Sciatic nerve (tissue), 2 donors: ENCODE measurements at regions not wholly inside any gene's neighbourhood (a gene's known extent, or its start where the extent isn't known, plus 50 kb on each side); places are given as distances from the start of the nearest gene placed in this dataset.
"Not testable (repeated sequence)": the region's sequence is repeated elsewhere in the genome, so short reads cannot be mapped to it uniquely, and the experiment has no call there.

ENCODE experiments used
- ATAC-seq: fragments of 200-7000 bp; cut with Tn5 transposase; one replicate; pipeline ENCODE4 v1.9.1; 2020; ENCODE audit warnings: mild to moderate bottlenecking, moderate library complexity
- DNase-seq: peaks from one replicate; pipeline ENCODE4 v3.0.0-alpha.2; 2020; ENCODE audit warnings: low spot score
- intact Hi-C: fragments of 100-400 bp; cut with DNase I; formaldehyde crosslinking; loops from one replicate; pipeline ENCODE4 v1.14.2; 2022
- donor health status: DM: no; HTN: no; CAD: no.
- donor health status: DM: no; HTN: no; CAD: no.

GRCh38 chr4:132071815-132072214 is 1077.3 kb upstream of the PCDH10 start:
- no peak for DNase-seq
- no peak for ATAC-seq
- intact Hi-C loops: no loop called here

- ATAC-seq: no peak
- no peak for DNase-seq
- intact Hi-C loops: no loop called here
Measured at GRCh38 chr4:132076829-132077228, 1072.3 kb upstream of the PCDH10 start.

DNA sequence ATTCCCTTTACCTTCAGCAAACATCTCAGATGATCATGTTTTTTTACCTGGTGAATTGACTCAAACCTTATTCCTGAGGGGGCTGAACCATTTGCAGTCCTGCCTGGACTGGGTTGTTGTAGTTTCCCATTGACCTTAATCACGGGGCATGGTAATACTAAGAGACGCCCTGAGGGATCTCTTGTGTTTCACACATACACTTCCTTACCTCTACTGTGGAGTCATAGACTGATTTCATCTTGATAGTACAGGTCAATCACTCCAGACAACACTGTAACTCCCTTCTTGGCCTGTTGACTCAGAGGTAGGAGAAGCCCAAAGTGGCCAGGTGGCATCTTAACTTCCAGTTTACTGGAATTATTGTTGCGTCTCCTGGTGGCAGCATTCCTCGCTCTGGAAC is 1064.0 kb upstream of the PCDH10 start:
- DNase-seq (no peak), ATAC-seq (no peak)
- intact Hi-C loops: no loop called here

DNA sequence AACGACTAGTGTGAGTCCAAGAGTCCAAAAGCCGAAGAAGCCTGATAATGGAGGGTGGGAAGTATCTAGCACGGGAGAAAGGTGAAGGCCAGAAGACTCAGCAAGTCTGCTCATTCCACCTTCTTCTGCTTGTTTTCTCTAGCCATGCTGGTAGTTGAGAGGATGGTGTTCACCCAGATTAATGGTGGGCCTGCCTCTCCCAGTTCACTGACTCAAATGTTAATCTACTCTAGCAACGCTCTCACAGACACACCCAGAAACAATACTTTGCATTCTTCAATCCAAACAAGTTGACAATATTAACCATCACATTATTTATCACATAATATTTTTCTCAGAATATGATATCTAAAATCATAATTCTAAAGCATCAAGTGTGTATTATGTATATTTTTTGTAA is 1055.1 kb upstream of the PCDH10 start:
- no peak for DNase-seq
- no peak for ATAC-seq
- intact Hi-C loops: no loop called here

GRCh38 chr4:132097041-132097440 is 1052.1 kb upstream of the PCDH10 start:
- intact Hi-C loops: no loop called here
- DNase-seq (no peak), ATAC-seq (no peak)

- intact Hi-C loops: no loop called here
- DNase-seq (no peak), ATAC-seq (no peak)
Measured at GRCh38 chr4:132101526-132101925, 1047.6 kb upstream of the PCDH10 start.

GRCh38 chr4:132108784-132109183 is 1040.3 kb upstream of the PCDH10 start:
- intact Hi-C loops: no loop called here
- DNase-seq: no peak
- ATAC-seq: no peak

DNA sequence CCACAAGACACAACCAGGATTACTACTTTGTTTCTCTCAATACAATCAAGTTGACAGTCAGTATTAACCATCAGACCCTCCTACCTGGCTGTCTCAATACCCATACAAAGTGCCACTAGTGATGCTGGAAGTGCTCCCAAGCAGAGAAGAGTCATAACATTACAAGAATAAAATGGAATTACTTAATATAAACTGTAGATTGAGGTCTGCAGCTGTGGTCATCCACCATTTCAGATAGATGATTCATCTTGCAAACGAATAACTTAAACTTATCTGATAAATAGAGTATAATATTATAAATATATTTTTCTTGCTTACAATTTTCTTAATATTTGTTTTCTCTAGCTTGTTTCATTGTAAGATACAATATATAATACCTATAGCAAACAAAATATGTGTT is 1034.2 kb upstream of the PCDH10 start:
- no peak for ATAC-seq
- intact Hi-C loops: no loop called here
- DNase-seq: no peak

- not testable (repeated sequence) for ATAC-seq
Measured at GRCh38 chr4:132122741-132123140, 1026.4 kb upstream of the PCDH10 start.

DNA sequence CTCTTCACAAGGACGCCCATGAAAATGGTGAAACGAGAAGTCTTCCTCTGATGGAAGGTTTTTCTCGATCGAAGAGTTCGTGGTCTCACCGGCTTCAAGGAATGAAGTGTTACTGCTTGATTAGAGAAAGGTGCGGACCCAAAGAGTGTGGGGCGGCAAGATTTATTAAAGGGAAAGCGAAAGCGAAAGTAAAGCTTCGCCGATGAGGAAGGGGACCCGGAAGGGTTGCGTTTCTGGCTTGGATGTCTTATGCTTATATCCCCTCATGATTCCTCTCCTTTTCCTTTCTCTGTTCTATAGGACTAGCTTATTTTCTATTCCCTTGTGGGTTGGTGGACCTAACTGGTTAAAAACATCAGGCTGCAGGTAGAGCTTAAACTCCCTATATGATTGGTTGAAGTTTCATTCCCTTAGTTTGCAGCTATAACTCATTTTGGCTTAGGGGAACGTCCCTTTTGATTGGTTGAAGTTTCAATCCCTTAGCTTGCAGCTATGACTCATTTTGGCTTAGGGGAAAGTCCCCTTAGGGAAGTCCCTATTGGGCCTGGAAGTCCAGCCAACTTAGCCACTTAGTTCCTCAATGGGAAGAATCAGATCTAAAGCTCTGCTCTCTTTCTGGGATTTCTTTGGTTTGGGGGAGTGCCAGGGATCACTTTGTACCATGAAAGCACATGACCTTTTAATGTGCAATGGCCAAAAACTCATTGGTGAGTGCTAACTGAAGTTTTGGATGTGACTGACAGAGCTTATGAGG is 1025.0 kb upstream of the PCDH10 start:
- intact Hi-C loops: loop anchor here (5.0 kb wide), 1 partner anchor 842 kb away; no protein-coding TSS in a partner anchor
- DNase-seq (no peak), ATAC-seq (no peak)

More at GRCh38 chr4:132122741-132123140, 1026.4 kb upstream of the PCDH10 start:
- not testable (repeated sequence) for DNase-seq
- intact Hi-C loops: loop anchor here (5.0 kb wide), 1 partner anchor 840 kb away; no protein-coding TSS in a partner anchor

GRCh38 chr4:132124624-132124974 is 1024.5 kb upstream of the PCDH10 start:
- DNase-seq (no peak), ATAC-seq (no peak)

GRCh38 chr4:132125131-132125530 is 1024.0 kb upstream of the PCDH10 start:
- intact Hi-C loops: no loop called here
- ATAC-seq (no peak), DNase-seq (no peak)

More at GRCh38 chr4:132124624-132124974, 1024.5 kb upstream of the PCDH10 start:
- intact Hi-C loops: loop anchor here (5.0 kb wide), 1 partner anchor 842 kb away; no protein-coding TSS in a partner anchor

GRCh38 chr4:132132433-132132832 is 1016.7 kb upstream of the PCDH10 start:
- no peak for ATAC-seq
- intact Hi-C loops: no loop called here
- DNase-seq: no peak

GRCh38 chr4:132169660-132170059 is 979.4 kb upstream of the PCDH10 start:
- intact Hi-C loops: no loop called here
- DNase-seq (no peak), ATAC-seq (peak; percentile 13)

DNA sequence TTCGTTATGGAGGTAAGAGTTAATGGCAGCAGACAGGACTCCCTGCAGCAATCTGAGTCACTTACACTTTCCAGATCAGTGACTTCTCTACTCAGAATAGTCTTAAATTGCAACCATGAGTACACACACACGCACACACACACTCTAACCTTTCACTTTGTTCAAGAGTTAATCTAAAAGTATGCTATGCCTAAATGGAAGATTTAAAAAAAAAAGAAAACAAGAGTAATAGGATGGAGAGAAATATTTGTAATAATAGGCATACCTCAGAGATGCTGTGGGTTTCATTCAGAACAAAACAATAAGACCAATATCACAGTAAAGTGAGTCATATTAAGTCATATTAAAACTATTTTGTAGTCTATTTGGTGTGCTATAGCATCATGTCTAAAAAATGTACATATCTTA is 969.1 kb upstream of the PCDH10 start:
- intact Hi-C loops: no loop called here
- ATAC-seq (no peak), DNase-seq (no peak)

GRCh38 chr4:132195176-132195575 is 953.9 kb upstream of the PCDH10 start:
- DNase-seq: no peak
- intact Hi-C loops: no loop called here
- ATAC-seq: no peak

DNA sequence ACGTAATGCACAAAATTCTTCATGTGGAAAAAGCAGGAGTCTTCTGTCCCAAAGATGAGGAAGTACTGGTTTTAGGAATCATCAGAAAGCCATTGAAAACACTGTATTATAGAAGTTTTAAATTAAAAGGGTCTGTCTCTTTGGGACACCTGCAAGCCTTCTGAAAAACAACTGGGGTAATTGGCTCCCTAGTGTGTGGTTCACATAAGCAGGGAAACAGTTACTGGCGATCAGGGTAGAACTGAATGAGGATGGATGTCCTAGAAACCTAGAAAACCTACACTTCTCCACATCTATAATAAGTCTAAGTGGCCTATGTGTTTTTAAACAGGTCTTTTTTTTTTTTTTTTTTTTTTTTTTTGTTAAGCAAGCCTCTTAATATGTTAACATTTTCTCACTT is 945.5 kb upstream of the PCDH10 start:
- intact Hi-C loops: no loop called here
- no peak for DNase-seq
- ATAC-seq: no peak

DNA sequence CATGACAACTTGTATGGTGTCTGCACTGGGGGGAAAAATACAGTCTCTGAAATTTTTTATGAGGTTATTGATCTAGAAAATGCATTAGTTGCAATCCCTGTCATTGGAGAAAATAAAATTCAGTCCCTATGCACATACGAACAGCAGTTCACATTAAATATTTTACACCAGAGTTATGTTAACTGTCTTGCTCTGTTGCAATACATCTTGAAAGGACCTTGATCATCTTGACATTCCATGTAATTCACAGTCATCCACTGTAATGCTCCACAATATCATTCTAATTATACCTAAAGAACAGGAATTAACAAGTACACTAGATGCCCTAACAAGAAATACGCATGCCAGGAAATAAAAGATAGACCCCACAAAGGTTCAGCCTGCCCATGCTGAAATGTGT is 934.6 kb upstream of the PCDH10 start:
- DNase-seq: no peak
- intact Hi-C loops: no loop called here
- no peak for ATAC-seq

GRCh38 chr4:132218406-132218805 is 930.7 kb upstream of the PCDH10 start:
- intact Hi-C loops: no loop called here
- ATAC-seq: no peak

DNA sequence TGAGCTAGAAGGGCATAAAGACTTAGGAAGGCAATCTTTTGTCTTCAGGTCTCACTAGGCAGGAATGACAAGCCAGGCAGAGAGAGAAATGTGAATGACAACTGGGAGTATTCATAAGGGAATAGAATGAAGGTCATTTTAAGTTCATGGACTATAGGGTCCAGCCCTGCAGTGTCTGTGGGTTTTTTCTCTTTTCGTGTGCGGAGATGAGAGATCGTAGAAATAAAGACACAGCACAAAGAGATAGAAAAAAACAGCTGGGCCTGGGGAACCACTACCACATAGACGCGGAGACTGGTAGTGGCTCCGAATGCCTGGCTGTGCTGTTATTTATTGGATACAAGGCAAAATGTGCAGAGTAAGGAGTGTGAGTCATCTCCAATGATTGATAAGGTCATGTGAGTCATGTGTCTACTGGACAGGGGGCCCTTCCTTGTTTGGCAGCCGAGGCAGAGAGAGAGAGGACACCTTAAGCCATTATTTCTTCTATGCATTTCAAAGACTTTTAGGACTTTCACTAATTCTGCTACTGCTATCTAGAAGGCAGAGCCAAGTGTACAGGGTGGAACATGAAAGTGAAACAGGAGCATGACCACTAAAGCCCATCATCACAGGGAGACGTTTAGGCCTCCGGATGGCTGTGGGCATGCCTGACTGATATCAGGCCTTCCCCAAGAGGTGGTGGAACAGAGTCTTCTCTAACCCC is 921.8 kb upstream of the PCDH10 start:
- DNase-seq: no peak
- ATAC-seq: no peak
- intact Hi-C loops: no loop called here

More at GRCh38 chr4:132218406-132218805, 930.7 kb upstream of the PCDH10 start:
- DNase-seq: no peak

DNA sequence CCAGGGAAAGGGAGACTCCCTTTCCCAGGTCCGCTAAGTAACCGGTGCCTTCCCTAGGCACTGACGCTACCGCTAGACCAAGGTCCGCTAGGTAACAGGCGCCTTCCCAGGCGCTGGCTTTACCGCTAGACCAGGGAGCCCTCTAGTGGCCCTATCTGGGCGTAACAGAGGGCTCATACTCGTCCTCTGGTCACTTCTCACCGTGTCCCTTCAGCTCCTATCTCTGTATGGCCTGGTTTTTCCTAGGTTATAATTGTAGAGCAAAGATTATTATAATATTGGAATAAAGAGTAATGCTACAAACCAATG is 921.3 kb upstream of the PCDH10 start:
- ATAC-seq, intact Hi-C loops, DNase-seq: not testable (repeated sequence)
